Naive thymus-derived CD4-positive, alpha-beta T cell (primary cell): ENCODE measurements at regions not wholly inside any gene's neighbourhood (a gene's known extent, or its start where the extent isn't known, plus 50 kb on each side); places are given as distances from the start of the nearest gene placed in this dataset.

ENCODE experiments used
- ATAC-seq: fragments of 150-1000 bp; cut with Tn5 transposase; 2 replicates; pipeline ENCODE4 v1.10.0; 2021; ENCODE audit warnings: mild to moderate bottlenecking, moderate library complexity
- CTCF ChIA-PET: fragments of 350-600 bp; sonication (Branson Sonifier 250); formaldehyde crosslinking; loops from one replicate; lab custom pipeline; 2021; ENCODE audit warnings: antibody characterized with exemption; lab: Charles Lee
- POLR2A ChIA-PET: fragments of 350-600 bp; sonication (Branson Sonifier 250); formaldehyde crosslinking; loops from one replicate; lab custom pipeline; 2021; ENCODE audit warnings: antibody characterized with exemption, inconsistent platforms; lab: Charles Lee
- DNase-seq, 9 donors: peaks; one replicate each; pipeline versions ENCODE4 v3.0.0 to v3.0.0-alpha.2; 2020 to 2022; ENCODE audit warnings: mixed read lengths in 1 of 9
- H3K27ac ChIP-seq: one replicate; pipeline ENCODE4 v1.7.0; 2013; ENCODE audit warnings: mild to moderate bottlenecking, low read depth, low read length, moderate library complexity
- H3K27me3 ChIP-seq, 2 donors: one replicate each; pipeline ENCODE4 v1.7.0; 2013; ENCODE audit warnings: low read length in 2 of 2, mild to moderate bottlenecking in 2 of 2, moderate library complexity in 2 of 2; ENCODE audit not compliant: control insufficient read depth in 2 of 2, insufficient read depth in 2 of 2
- H3K36me3 ChIP-seq, 3 experiments: 1 replicate in 2 of 3; 2 replicates in 1 of 3; pipeline ENCODE4 v1.7.0; 2013; ENCODE audit warnings: low read length in 3 of 3, mild to moderate bottlenecking in 3 of 3, moderate library complexity in 1 of 3; ENCODE audit not compliant: insufficient read depth in 3 of 3, control insufficient read depth in 2 of 3
- H3K4me1 ChIP-seq, 2 donors: one replicate each; pipeline ENCODE4 v1.7.0; 2013; ENCODE audit warnings: low read length in 2 of 2, mild to moderate bottlenecking in 2 of 2, moderate library complexity in 1 of 2; ENCODE audit not compliant: control insufficient read depth in 2 of 2, insufficient read depth in 2 of 2
- H3K4me3 ChIP-seq: 2 replicates; pipeline ENCODE4 v1.7.0; 2013; ENCODE audit warnings: mild to moderate bottlenecking, low read length
- H3K9me3 ChIP-seq, 3 experiments: 1 replicate in 2 of 3; 2 replicates in 1 of 3; pipeline ENCODE4 v1.7.0; 2013; ENCODE audit warnings: low read length in 3 of 3; ENCODE audit not compliant: control insufficient read depth in 2 of 3
- H3K27ac Mint-ChIP-seq, 9 donors: one replicate each; pipeline ENCODE4 v1.8.0; 2020 to 2022; ENCODE audit warnings: mixed read lengths in 9 of 9, mild to moderate bottlenecking in 8 of 9, moderate library complexity in 5 of 9, inconsistent platforms in 2 of 9
- H3K27me3 Mint-ChIP-seq, 5 donors: one replicate each; pipeline ENCODE4 v1.8.0; 2021 to 2022; ENCODE audit warnings: mixed read lengths in 5 of 5, mild to moderate bottlenecking in 1 of 5
- H3K36me3 Mint-ChIP-seq, 5 donors: one replicate each; pipeline ENCODE4 v1.8.0; 2020 to 2022; ENCODE audit warnings: mixed read lengths in 5 of 5, mild to moderate bottlenecking in 3 of 5, inconsistent platforms in 1 of 5
- H3K4me1 Mint-ChIP-seq, 7 donors: one replicate each; pipeline ENCODE4 v1.8.0; 2020 to 2022; ENCODE audit warnings: mixed read lengths in 7 of 7, mild to moderate bottlenecking in 3 of 7, inconsistent platforms in 1 of 7
- H3K4me3 Mint-ChIP-seq, 10 donors: one replicate each; pipeline ENCODE4 v1.8.0; 2020 to 2022; ENCODE audit warnings: mild to moderate bottlenecking in 10 of 10, mixed read lengths in 10 of 10, moderate library complexity in 6 of 10, inconsistent platforms in 2 of 10
- H3K9me3 Mint-ChIP-seq, 11 donors: one replicate each; pipeline ENCODE4 v1.8.0; 2020 to 2022; ENCODE audit warnings: mixed read lengths in 11 of 11, mild to moderate bottlenecking in 4 of 11, inconsistent platforms in 1 of 11, moderate library complexity in 1 of 11
- intact Hi-C, 2 donors: fragments of 100-400 bp; cut with micrococcal nuclease; formaldehyde crosslinking; loops; one replicate each; pipeline ENCODE4 v1.15.1; 2023

GRCh38 chr6:12602951-12603672 is 113.5 kb upstream of the PHACTR1 start:
- no peak overlapping the region for H3K27ac ChIP-seq
- Mint-ChIP-seq H3K9me3 (peaks cover 0 to 2% (median 0%) of the 10 kb centered on the region in 11 donors), H3K4me1 (peaks cover 0 to 9% (median 0%) of the 10 kb centered on the region in 7 donors), H3K27ac (no peak overlapping the region), H3K27me3 (peaks cover 6 to 38% (median 27%) of the 10 kb centered on the region in 5 donors), H3K36me3 (no peaks in the 10 kb centered on the region), H3K4me3 (no peak overlapping the region)
- intact Hi-C loops = no loop called here
- DNase-seq (no peak), ATAC-seq (no peak)
- no peaks in the 10 kb centered on the region for H3K36me3 ChIP-seq
- ChIA-PET CTCF (no interaction called here), POLR2A (no interaction called here)
- H3K27me3 ChIP-seq = no peaks in the 10 kb centered on the region
- no peak overlapping the region for H3K4me3 ChIP-seq
- H3K4me1 ChIP-seq = no peaks in the 10 kb centered on the region
- H3K9me3 ChIP-seq = no peaks in the 10 kb centered on the region

DNA sequence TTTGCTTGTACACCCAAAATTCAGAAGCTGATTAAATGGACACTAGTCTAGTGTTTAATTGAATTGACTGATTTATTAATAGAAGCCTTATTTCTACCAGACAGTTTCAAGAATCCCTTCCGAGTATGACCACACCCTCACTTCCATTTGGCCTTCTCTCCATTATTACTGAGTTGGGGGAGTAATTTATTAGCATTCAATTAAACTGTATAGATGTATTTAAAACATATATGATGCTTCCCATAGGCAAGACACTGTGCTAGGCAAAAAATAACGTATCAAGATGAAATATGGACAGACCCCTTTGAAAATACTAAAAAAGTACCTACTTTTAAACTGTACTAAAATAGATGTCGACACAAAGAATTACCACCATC is 112.9 kb upstream of the PHACTR1 start:
- DNase-seq (no peak), ATAC-seq (no peak)
- Mint-ChIP-seq H3K4me1 (peaks cover 0 to 11% (median 0%) of the 10 kb centered on the region in 7 donors), H3K27me3 (peaks cover 6 to 38% (median 29%) of the 10 kb centered on the region in 5 donors), H3K27ac (no peak overlapping the region), H3K9me3 (peaks cover 0 to 2% (median 0%) of the 10 kb centered on the region in 11 donors), H3K36me3 (no peaks in the 10 kb centered on the region), H3K4me3 (no peak overlapping the region)
- POLR2A ChIA-PET = no interaction called here
- Histone ChIP-seq H3K27ac (no peak overlapping the region), H3K4me3 (no peak overlapping the region), H3K4me1 (no peaks in the 10 kb centered on the region), H3K36me3 (no peaks in the 10 kb centered on the region), H3K9me3 (no peaks in the 10 kb centered on the region), H3K27me3 (no peaks in the 10 kb centered on the region)
- CTCF ChIA-PET = no interaction called here
- intact Hi-C loops = no loop called here

GRCh38 chr6:12605888-12606345 is 110.7 kb upstream of the PHACTR1 start:
- CTCF ChIA-PET = interaction anchor here (0.7 to 1.3 kb wide), 2 partner anchors 950 to 1024 kb away, joined by 3 read pairs; no protein-coding TSS in a partner anchor
- Histone ChIP-seq H3K27ac (no peak overlapping the region), H3K36me3 (no peaks in the 10 kb centered on the region), H3K27me3 (no peaks in the 10 kb centered on the region), H3K4me3 (no peak overlapping the region), H3K9me3 (no peaks in the 10 kb centered on the region), H3K4me1 (no peaks in the 10 kb centered on the region)
- H3K27ac Mint-ChIP-seq = no peak overlapping the region
- POLR2A ChIA-PET = no interaction called here
- H3K4me3 Mint-ChIP-seq = peak overlapping the region in 1 of 10 donors; percentile 49
- peaks cover 2 to 39% (median 32%) of the 10 kb centered on the region in 5 donors for H3K27me3 Mint-ChIP-seq
- peak in 5 of 9 donors; percentile 11 to 50 (median 27) for DNase-seq
- H3K36me3 Mint-ChIP-seq = no peaks in the 10 kb centered on the region
- H3K4me1 Mint-ChIP-seq = peaks cover 0 to 12% (median 0%) of the 10 kb centered on the region in 7 donors
- peak; percentile 75 for ATAC-seq
- intact Hi-C loops = loop anchor here (1.0 to 5.0 kb wide), 5 partner anchors 314 to 1021 kb away; partner anchors contain the start of gene EDN1 (in 1 of the 2)
- H3K9me3 Mint-ChIP-seq = peaks cover 0 to 2% (median 0%) of the 10 kb centered on the region in 11 donors

- Histone ChIP-seq H3K4me3 (no peak overlapping the region), H3K36me3 (no peaks in the 10 kb centered on the region), H3K27me3 (no peaks in the 10 kb centered on the region), H3K9me3 (no peaks in the 10 kb centered on the region), H3K27ac (no peak overlapping the region), H3K4me1 (no peaks in the 10 kb centered on the region)
- peaks cover 0 to 12% (median 0%) of the 10 kb centered on the region in 7 donors for H3K4me1 Mint-ChIP-seq
- H3K27me3 Mint-ChIP-seq = peaks cover 2 to 42% (median 32%) of the 10 kb centered on the region in 5 donors
- DNase-seq (no peak), ATAC-seq (no peak)
- ChIA-PET CTCF (interaction anchor here (0.7 kb wide), 1 partner anchor 951 kb away, joined by 3 read pairs; no protein-coding TSS in a partner anchor), POLR2A (no interaction called here)
- H3K9me3 Mint-ChIP-seq = peaks cover 0 to 2% (median 0%) of the 10 kb centered on the region in 11 donors
- H3K4me3 Mint-ChIP-seq = no peak overlapping the region
- H3K36me3 Mint-ChIP-seq = no peaks in the 10 kb centered on the region
- no peak overlapping the region for H3K27ac Mint-ChIP-seq
- intact Hi-C loops = loop anchor here in 1 of 2 donors (1.0 to 5.0 kb wide), 3 partner anchors 314 to 951 kb away; partner anchors contain the start of gene EDN1
These were observed 110.0 kb upstream of the PHACTR1 start for GRCh38 chr6:12606616-12607015.

DNA sequence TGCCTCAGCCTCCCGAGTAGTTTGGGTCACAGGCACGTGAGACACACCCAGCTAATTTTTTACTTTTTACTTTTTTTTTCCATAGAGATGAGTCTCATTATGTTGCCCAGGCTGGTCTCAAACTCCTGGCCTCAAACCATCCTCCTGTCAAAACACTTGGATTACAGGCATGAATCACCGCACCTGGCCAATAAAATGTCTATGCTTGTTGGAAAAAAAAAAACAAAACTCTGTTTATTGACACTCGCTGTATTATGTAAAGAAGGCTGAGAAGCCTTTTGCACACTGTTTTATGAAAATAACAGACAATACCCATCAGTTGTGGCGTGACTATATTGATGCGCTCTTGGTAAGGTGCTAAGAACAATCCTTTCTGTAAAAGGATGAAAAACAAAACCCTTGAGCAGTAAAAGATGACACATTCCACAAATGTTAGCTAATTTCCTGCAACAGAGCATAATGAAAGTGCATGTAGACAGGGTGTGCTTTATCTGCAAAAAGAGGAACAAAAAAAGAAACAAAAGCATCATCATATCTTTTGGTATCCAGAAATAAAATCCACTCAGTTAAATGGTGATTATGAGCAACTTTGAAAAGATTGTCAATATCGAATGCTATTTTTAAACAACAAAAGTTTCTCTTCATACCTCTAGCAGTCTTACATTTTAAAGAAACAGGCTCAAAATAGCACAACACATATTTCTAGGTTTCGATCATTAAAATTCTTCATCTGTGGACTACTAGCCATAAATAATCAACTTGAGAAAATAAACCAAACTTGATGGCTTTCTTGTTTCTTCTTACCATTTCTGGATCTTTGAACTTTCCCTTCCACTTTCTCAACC is 108.3 kb upstream of the PHACTR1 start:
- Mint-ChIP-seq H3K36me3 (no peaks in the 10 kb centered on the region), H3K27ac (no peak overlapping the region), H3K4me3 (no peak overlapping the region), H3K9me3 (peaks cover 0 to 2% (median 0%) of the 10 kb centered on the region in 11 donors), H3K4me1 (peaks cover 0 to 12% (median 0%) of the 10 kb centered on the region in 7 donors), H3K27me3 (peaks cover 0 to 45% (median 37%) of the 10 kb centered on the region in 5 donors)
- no peaks in the 10 kb centered on the region for H3K9me3 ChIP-seq
- DNase-seq (no peak), ATAC-seq (peak; percentile 57)
- H3K4me1 ChIP-seq = no peaks in the 10 kb centered on the region
- intact Hi-C loops = loop anchor here in 1 of 2 donors (5.0 kb wide), 2 partner anchors 316 to 456 kb away; partner anchors contain the start of gene EDN1
- ChIA-PET POLR2A (no interaction called here), CTCF (interaction anchor here (1.2 kb wide), 1 partner anchor 952 kb away, joined by 5 read pairs; no protein-coding TSS in a partner anchor)
- no peak overlapping the region for H3K4me3 ChIP-seq
- no peak overlapping the region for H3K27ac ChIP-seq
- H3K36me3 ChIP-seq = no peaks in the 10 kb centered on the region
- no peaks in the 10 kb centered on the region for H3K27me3 ChIP-seq

DNA sequence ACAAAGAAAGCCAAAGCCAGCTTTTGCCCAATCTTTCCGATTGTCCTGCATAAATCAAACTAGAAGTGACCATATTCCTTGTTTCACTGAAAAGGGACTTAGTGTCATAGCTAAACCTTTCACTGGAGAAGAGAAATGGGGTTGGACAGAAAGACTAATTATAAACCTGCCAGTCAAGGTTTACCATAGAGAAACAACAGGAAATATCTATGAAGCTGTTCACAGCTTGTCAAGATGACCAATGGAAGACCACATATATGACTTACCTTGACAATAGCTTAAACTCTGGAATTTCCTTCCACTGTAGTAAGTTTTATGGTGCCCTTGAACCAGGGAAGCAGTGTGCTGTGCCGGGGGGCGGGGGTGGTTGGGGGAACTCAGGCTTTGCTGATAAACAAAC is 107.7 kb upstream of the PHACTR1 start:
- peaks cover 0 to 45% (median 35%) of the 10 kb centered on the region in 5 donors for H3K27me3 Mint-ChIP-seq
- peaks cover 0 to 1% (median 0%) of the 10 kb centered on the region in 11 donors for H3K9me3 Mint-ChIP-seq
- Histone ChIP-seq H3K27ac (no peak overlapping the region), H3K27me3 (no peaks in the 10 kb centered on the region), H3K36me3 (no peaks in the 10 kb centered on the region), H3K4me3 (no peak overlapping the region), H3K9me3 (no peaks in the 10 kb centered on the region), H3K4me1 (no peaks in the 10 kb centered on the region)
- POLR2A ChIA-PET = no interaction called here
- H3K36me3 Mint-ChIP-seq = no peaks in the 10 kb centered on the region
- CTCF ChIA-PET = interaction anchor here (1.2 kb wide), 1 partner anchor 953 kb away, joined by 5 read pairs; no protein-coding TSS in a partner anchor
- DNase-seq (no peak), ATAC-seq (no peak)
- intact Hi-C loops = loop anchor here in 1 of 2 donors (5.0 kb wide), 2 partner anchors 317 to 457 kb away; partner anchors contain the start of gene EDN1
- no peak overlapping the region for H3K4me3 Mint-ChIP-seq
- peaks cover 0 to 12% (median 0%) of the 10 kb centered on the region in 7 donors for H3K4me1 Mint-ChIP-seq
- no peak overlapping the region for H3K27ac Mint-ChIP-seq
